MM.1S (cell line): ENCODE measurements at regions not wholly inside any gene's neighbourhood (a gene's known extent, or its start where the extent isn't known, plus 50 kb on each side); places are given as distances from the start of the nearest gene placed in this dataset.

ENCODE experiments used
- EZH2 ChIP-seq: fragments of 300-600 bp; sonication (generic); optimal IDR thresholded peaks from 2 replicates; pipeline ENCODE3; 2017; ENCODE audit warnings: low read depth, mild to moderate bottlenecking, antibody characterized with exemption, low read length, mixed read lengths
- TF ChIP-seq, protein P1 (sequence below): fragments of 300-600 bp; sonication (generic); IDR thresholded peaks from 2 replicates; pipeline ENCODE4 v1.5.1; 2016; ENCODE audit warnings: antibody characterized with exemption, low read length, mixed read lengths

DNA sequence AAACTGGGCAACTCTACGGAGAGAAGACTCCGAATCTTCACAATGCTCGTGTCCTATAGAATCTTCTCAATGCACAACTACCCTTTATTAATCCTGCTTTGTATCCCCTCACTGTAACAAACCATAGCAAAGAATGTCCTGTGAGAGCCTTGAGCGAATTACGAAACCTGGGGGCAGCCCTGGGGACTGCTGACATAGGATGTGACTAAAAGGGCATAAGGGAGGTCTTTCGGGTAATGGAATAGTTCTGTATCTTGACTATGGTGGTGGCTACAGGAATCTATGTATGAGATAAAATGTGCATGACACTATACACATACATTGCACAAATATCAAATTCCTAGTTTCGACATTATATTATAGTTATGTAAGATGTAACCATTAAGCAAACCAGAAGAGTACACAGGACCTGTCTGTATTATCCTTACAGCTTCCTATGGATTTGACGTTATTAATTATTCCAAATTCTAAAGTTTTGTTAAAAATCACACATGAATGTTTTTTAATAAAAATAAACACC, 162.5 kb upstream of the KCTD7 start:
- TF ChIP-seq, protein P1, sequence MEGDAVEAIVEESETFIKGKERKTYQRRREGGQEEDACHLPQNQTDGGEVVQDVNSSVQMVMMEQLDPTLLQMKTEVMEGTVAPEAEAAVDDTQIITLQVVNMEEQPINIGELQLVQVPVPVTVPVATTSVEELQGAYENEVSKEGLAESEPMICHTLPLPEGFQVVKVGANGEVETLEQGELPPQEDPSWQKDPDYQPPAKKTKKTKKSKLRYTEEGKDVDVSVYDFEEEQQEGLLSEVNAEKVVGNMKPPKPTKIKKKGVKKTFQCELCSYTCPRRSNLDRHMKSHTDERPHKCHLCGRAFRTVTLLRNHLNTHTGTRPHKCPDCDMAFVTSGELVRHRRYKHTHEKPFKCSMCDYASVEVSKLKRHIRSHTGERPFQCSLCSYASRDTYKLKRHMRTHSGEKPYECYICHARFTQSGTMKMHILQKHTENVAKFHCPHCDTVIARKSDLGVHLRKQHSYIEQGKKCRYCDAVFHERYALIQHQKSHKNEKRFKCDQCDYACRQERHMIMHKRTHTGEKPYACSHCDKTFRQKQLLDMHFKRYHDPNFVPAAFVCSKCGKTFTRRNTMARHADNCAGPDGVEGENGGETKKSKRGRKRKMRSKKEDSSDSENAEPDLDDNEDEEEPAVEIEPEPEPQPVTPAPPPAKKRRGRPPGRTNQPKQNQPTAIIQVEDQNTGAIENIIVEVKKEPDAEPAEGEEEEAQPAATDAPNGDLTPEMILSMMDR: no peak
- TF ChIP-seq EZH2: no peak
